ENCODE measurements at regions not wholly inside any gene's neighbourhood (a gene's known extent, or its start where the extent isn't known, plus 50 kb on each side); places are given as distances from the start of the nearest gene placed in this dataset.

GRCh38 chr1:199743227-199743626, 284.3 kb upstream of the NR5A2 start:
- Histone ChIP-seq H3K36me3 (no peaks in the 10 kb centered on the region), H3K4me3 (no peak overlapping the region), H3K27me3 (peaks cover 5% of the 10 kb centered on the region), H3K27ac (no peak overlapping the region), H3K9me3 (no peaks in the 10 kb centered on the region), H3K4me1 (no peaks in the 10 kb centered on the region)
- WGBS = 52% methylated on average over 5 of the region's 5 CpGs
- no peak for DNase-seq (ENCODE audit: low spot score in 2 of 2)
- no peak for TF ChIP-seq CTCF (IDR thresholded peaks at IDR 0.05)
- no peak for TF ChIP-seq POLR2AphosphoS5 (IDR thresholded peaks at IDR 0.05)
- no peak for TF ChIP-seq EP300 (IDR thresholded peaks at IDR 0.05)
- TF ChIP-seq POLR2A (IDR thresholded peaks at IDR 0.05) = no peak

- Histone ChIP-seq H3K27ac (no peak overlapping the region), H3K4me3 (no peak overlapping the region), H3K27me3 (peaks cover 6% of the 10 kb centered on the region), H3K36me3 (no peaks in the 10 kb centered on the region), H3K4me1 (no peaks in the 10 kb centered on the region), H3K9me3 (no peaks in the 10 kb centered on the region)
- no peak for TF ChIP-seq POLR2A (IDR thresholded peaks at IDR 0.05)
- no peak for TF ChIP-seq CTCF (IDR thresholded peaks at IDR 0.05)
- no peak for TF ChIP-seq POLR2AphosphoS5 (IDR thresholded peaks at IDR 0.05)
- no peak for TF ChIP-seq EP300 (IDR thresholded peaks at IDR 0.05)
- WGBS = 77% methylated on average over 2 of the region's 2 CpGs
- DNase-seq (ENCODE audit: low spot score in 2 of 2) = no peak
Observed at GRCh38 chr1:199746666-199747384, 280.7 kb upstream of the NR5A2 start.

GRCh38 chr1:199747984-199748383, 279.5 kb upstream of the NR5A2 start:
- WGBS = 38% methylated on average over 17 of the region's 17 CpGs
- no peaks in the 10 kb centered on the region for H3K4me1 ChIP-seq
- H3K4me3 ChIP-seq = no peak overlapping the region
- no peaks in the 10 kb centered on the region for H3K36me3 ChIP-seq
- DNase-seq (ENCODE audit: low spot score in 2 of 2) = no peak
- no peak overlapping the region for H3K27ac ChIP-seq
- no peaks in the 10 kb centered on the region for H3K9me3 ChIP-seq
- peaks cover 6% of the 10 kb centered on the region for H3K27me3 ChIP-seq
- no peak for TF ChIP-seq POLR2A (IDR thresholded peaks at IDR 0.05)
- no peak for TF ChIP-seq POLR2AphosphoS5 (IDR thresholded peaks at IDR 0.05)
- no peak for TF ChIP-seq CTCF (IDR thresholded peaks at IDR 0.05)
- TF ChIP-seq EP300 (IDR thresholded peaks at IDR 0.05) = no peak

- Histone ChIP-seq H3K4me3 (no peak overlapping the region), H3K36me3 (no peaks in the 10 kb centered on the region), H3K27ac (no peak overlapping the region), H3K4me1 (no peaks in the 10 kb centered on the region), H3K9me3 (no peaks in the 10 kb centered on the region), H3K27me3 (peaks cover 6% of the 10 kb centered on the region)
- WGBS = 78% methylated on average over 5 of the region's 5 CpGs
- TF ChIP-seq EP300 (IDR thresholded peaks at IDR 0.05) (no peak), POLR2A (IDR thresholded peaks at IDR 0.05) (no peak), POLR2AphosphoS5 (IDR thresholded peaks at IDR 0.05) (no peak), CTCF (IDR thresholded peaks at IDR 0.05) (no peak)
- no peak for DNase-seq (ENCODE audit: low spot score in 2 of 2)
Observed at GRCh38 chr1:199751506-199751905, 276.0 kb upstream of the NR5A2 start.

GRCh38 chr1:199751962-199752687, 275.4 kb upstream of the NR5A2 start:
- H3K27me3 ChIP-seq = peaks cover 6% of the 10 kb centered on the region
- no peak for DNase-seq (ENCODE audit: low spot score in 2 of 2)
- H3K4me3 ChIP-seq = no peak overlapping the region
- no peaks in the 10 kb centered on the region for H3K4me1 ChIP-seq
- H3K27ac ChIP-seq = no peak overlapping the region
- no peaks in the 10 kb centered on the region for H3K36me3 ChIP-seq
- WGBS = 90% methylated on average over 4 of the region's 4 CpGs
- TF ChIP-seq POLR2A (IDR thresholded peaks at IDR 0.05) (no peak), CTCF (IDR thresholded peaks at IDR 0.05) (no peak), EP300 (IDR thresholded peaks at IDR 0.05) (no peak), POLR2AphosphoS5 (IDR thresholded peaks at IDR 0.05) (no peak)
- no peaks in the 10 kb centered on the region for H3K9me3 ChIP-seq

Data from suprapubic skin (tissue), 4 donors.